ENCODE measurements at regions not wholly inside any gene's neighbourhood (a gene's known extent, or its start where the extent isn't known, plus 50 kb on each side); places are given as distances from the start of the nearest gene placed in this dataset.

- no peak for TF ChIP-seq CTCF (conservative IDR thresholded peaks at IDR 0.05 in 1 of 2, IDR thresholded peaks at IDR 0.05 in 1 of 2; ENCODE audit: low read depth in 1 of 2, low read length in 2 of 2)
- no peak for TF ChIP-seq EZH2 (IDR thresholded peaks at IDR 0.05; ENCODE audit: low read length, missing control alignments)
- Histone ChIP-seq H4K20me1 (ENCODE audit: control insufficient read depth, extremely low read depth, insufficient read depth, low read length) (no peaks in the 10 kb centered on the region), H3K4me1 (ENCODE audit: control insufficient read depth, extremely low read depth, insufficient read depth, low read length) (no peaks in the 10 kb centered on the region), H3K4me2 (ENCODE audit: extremely low read depth, insufficient read depth, low read length) (no peak overlapping the region), H3K27ac (ENCODE audit: insufficient read depth, low read length) (no peak overlapping the region), H2AFZ (ENCODE audit: low read length) (no peak overlapping the region), H3K9me3 (ENCODE audit: control insufficient read depth, insufficient read depth, low read depth, low read length) (no peaks in the 10 kb centered on the region), H3K79me2 (ENCODE audit: control insufficient read depth, insufficient read depth, low read length) (no peaks in the 10 kb centered on the region), H3K9ac (ENCODE audit: insufficient read depth, low read length) (no peak overlapping the region), H3K4me3 (replicated peaks in 1 of 4; ENCODE audit: control extremely low read depth in 1 of 4, insufficient read depth in 1 of 4, low read depth in 3 of 4, low read length in 4 of 4) (no peak overlapping the region), H3K27me3 (ENCODE audit: control insufficient read depth, insufficient read depth, low read length) (no peaks in the 10 kb centered on the region), H3K36me3 (ENCODE audit: control insufficient read depth, insufficient read depth, low read length) (no peaks in the 10 kb centered on the region)
- no peak for DNase-seq (ENCODE audit: low read depth in 2 of 2)
Observed at GRCh38 chr10:108005627-108006026, 841.1 kb upstream of the SORCS1 start.

- H3K4me3 ChIP-seq (replicated peaks in 1 of 4; ENCODE audit: control extremely low read depth in 1 of 4, insufficient read depth in 1 of 4, low read depth in 3 of 4, low read length in 4 of 4), result no peak overlapping the region
- no peak for TF ChIP-seq CTCF (conservative IDR thresholded peaks at IDR 0.05 in 1 of 2, IDR thresholded peaks at IDR 0.05 in 1 of 2; ENCODE audit: low read depth in 1 of 2, low read length in 2 of 2)
- no peak for TF ChIP-seq EZH2 (IDR thresholded peaks at IDR 0.05; ENCODE audit: low read length, missing control alignments)
- H3K27ac ChIP-seq (ENCODE audit: insufficient read depth, low read length), result no peak overlapping the region
- no peaks in the 10 kb centered on the region for H3K79me2 ChIP-seq (ENCODE audit: control insufficient read depth, insufficient read depth, low read length)
- no peak for DNase-seq (ENCODE audit: low read depth in 2 of 2)
- no peak overlapping the region for H2AFZ ChIP-seq (ENCODE audit: low read length)
- H3K27me3 ChIP-seq (ENCODE audit: control insufficient read depth, insufficient read depth, low read length), result no peaks in the 10 kb centered on the region
- no peak overlapping the region for H3K9ac ChIP-seq (ENCODE audit: insufficient read depth, low read length)
- H3K36me3 ChIP-seq (ENCODE audit: control insufficient read depth, insufficient read depth, low read length), result no peaks in the 10 kb centered on the region
- no peaks in the 10 kb centered on the region for H3K9me3 ChIP-seq (ENCODE audit: control insufficient read depth, insufficient read depth, low read depth, low read length)
- no peaks in the 10 kb centered on the region for H4K20me1 ChIP-seq (ENCODE audit: control insufficient read depth, extremely low read depth, insufficient read depth, low read length)
- no peak overlapping the region for H3K4me2 ChIP-seq (ENCODE audit: extremely low read depth, insufficient read depth, low read length)
- H3K4me1 ChIP-seq (ENCODE audit: control insufficient read depth, extremely low read depth, insufficient read depth, low read length), result no peaks in the 10 kb centered on the region
Observed at GRCh38 chr10:108003576-108003975, 839.1 kb upstream of the SORCS1 start.

- Histone ChIP-seq H3K4me1 (ENCODE audit: control insufficient read depth, extremely low read depth, insufficient read depth, low read length) (no peaks in the 10 kb centered on the region), H3K4me3 (replicated peaks in 1 of 4; ENCODE audit: control extremely low read depth in 1 of 4, insufficient read depth in 1 of 4, low read depth in 3 of 4, low read length in 4 of 4) (no peak overlapping the region), H3K27me3 (ENCODE audit: control insufficient read depth, insufficient read depth, low read length) (no peaks in the 10 kb centered on the region), H2AFZ (ENCODE audit: low read length) (no peak overlapping the region), H3K9ac (ENCODE audit: insufficient read depth, low read length) (no peak overlapping the region), H3K27ac (ENCODE audit: insufficient read depth, low read length) (no peak overlapping the region), H3K36me3 (ENCODE audit: control insufficient read depth, insufficient read depth, low read length) (no peaks in the 10 kb centered on the region), H4K20me1 (ENCODE audit: control insufficient read depth, extremely low read depth, insufficient read depth, low read length) (no peaks in the 10 kb centered on the region), H3K4me2 (ENCODE audit: extremely low read depth, insufficient read depth, low read length) (no peak overlapping the region), H3K79me2 (ENCODE audit: control insufficient read depth, insufficient read depth, low read length) (no peaks in the 10 kb centered on the region), H3K9me3 (ENCODE audit: control insufficient read depth, insufficient read depth, low read depth, low read length) (no peaks in the 10 kb centered on the region)
- TF ChIP-seq EZH2 (IDR thresholded peaks at IDR 0.05; ENCODE audit: low read length, missing control alignments) (no peak), CTCF (conservative IDR thresholded peaks at IDR 0.05 in 1 of 2, IDR thresholded peaks at IDR 0.05 in 1 of 2; ENCODE audit: low read depth in 1 of 2, low read length in 2 of 2) (no peak)
- DNase-seq (ENCODE audit: low read depth in 2 of 2), result no peak
Observed at GRCh38 chr10:108003061-108003460, 838.6 kb upstream of the SORCS1 start.

Measured in fibroblast of lung (primary cell).